ENCODE measurements at regions not wholly inside any gene's neighbourhood (a gene's known extent, or its start where the extent isn't known, plus 50 kb on each side); places are given as distances from the start of the nearest gene placed in this dataset.

- no peak for TF ChIP-seq CTCF (IDR thresholded peaks at IDR 0.05)
- TF ChIP-seq POLR2A (IDR thresholded peaks at IDR 0.05; ENCODE audit: low read depth) = no peak
- no peak for TF ChIP-seq POLR2AphosphoS5 (IDR thresholded peaks at IDR 0.05)
- TF ChIP-seq EP300 (IDR thresholded peaks at IDR 0.05) = no peak
Observed at GRCh38 chr14:85959063-85959462, 429.1 kb downstream of the FLRT2 start.
